ENCODE measurements at regions not wholly inside any gene's neighbourhood (a gene's known extent, or its start where the extent isn't known, plus 50 kb on each side); places are given as distances from the start of the nearest gene placed in this dataset.

DNA sequence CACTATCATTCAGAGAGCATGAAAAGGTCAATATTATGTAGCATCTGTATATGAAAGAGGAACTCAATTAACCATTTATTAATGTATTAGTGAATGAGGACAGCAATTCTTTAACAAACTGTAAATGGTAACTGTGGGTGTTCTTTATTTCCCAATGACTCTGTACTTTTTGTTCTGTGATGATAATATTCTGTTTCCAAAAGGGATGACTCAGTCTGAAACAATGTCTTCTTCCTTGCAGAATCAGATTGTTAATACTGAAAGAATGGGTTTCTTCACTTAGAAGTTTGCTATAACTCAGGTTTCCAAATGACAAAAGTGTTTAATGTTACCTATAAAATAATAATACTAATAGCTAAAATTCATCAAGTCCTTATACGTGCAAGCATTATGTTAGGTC, 1518.7 kb upstream of the WWC1 start:
- no peaks in the 10 kb centered on the region for H3K4me1 ChIP-seq
- no peak overlapping the region for H3K4me3 ChIP-seq
- no peak overlapping the region for H3K27ac ChIP-seq
- intact Hi-C loops (cut with DNase I) = no loop called here
- 13% methylated on average over 1 of the region's 1 CpG for WGBS (ENCODE audit: insufficient coverage, low coverage, low lambda C conversion rate, missing lambda C conversion rate)
- H3K36me3 ChIP-seq = no peaks in the 10 kb centered on the region
- no peak for DNase-seq
- ATAC-seq = no peak
- TF ChIP-seq, protein P1, sequence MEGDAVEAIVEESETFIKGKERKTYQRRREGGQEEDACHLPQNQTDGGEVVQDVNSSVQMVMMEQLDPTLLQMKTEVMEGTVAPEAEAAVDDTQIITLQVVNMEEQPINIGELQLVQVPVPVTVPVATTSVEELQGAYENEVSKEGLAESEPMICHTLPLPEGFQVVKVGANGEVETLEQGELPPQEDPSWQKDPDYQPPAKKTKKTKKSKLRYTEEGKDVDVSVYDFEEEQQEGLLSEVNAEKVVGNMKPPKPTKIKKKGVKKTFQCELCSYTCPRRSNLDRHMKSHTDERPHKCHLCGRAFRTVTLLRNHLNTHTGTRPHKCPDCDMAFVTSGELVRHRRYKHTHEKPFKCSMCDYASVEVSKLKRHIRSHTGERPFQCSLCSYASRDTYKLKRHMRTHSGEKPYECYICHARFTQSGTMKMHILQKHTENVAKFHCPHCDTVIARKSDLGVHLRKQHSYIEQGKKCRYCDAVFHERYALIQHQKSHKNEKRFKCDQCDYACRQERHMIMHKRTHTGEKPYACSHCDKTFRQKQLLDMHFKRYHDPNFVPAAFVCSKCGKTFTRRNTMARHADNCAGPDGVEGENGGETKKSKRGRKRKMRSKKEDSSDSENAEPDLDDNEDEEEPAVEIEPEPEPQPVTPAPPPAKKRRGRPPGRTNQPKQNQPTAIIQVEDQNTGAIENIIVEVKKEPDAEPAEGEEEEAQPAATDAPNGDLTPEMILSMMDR (IDR thresholded peaks at IDR 0.05) = no peak
- TF ChIP-seq POLR2A (IDR thresholded peaks at IDR 0.05) = no peak
- no peaks in the 10 kb centered on the region for H3K9me3 ChIP-seq
- no peaks in the 10 kb centered on the region for H3K27me3 ChIP-seq

GRCh38 chr5:166781737-166782136, 1509.7 kb upstream of the WWC1 start:
- no peaks in the 10 kb centered on the region for H3K9me3 ChIP-seq
- intact Hi-C loops (cut with DNase I) = no loop called here
- WGBS (ENCODE audit: insufficient coverage, low coverage, low lambda C conversion rate, missing lambda C conversion rate) = 7% methylated on average over 4 of the region's 4 CpGs
- no peaks in the 10 kb centered on the region for H3K27me3 ChIP-seq
- TF ChIP-seq, protein P1 (IDR thresholded peaks at IDR 0.05) = no peak
- no peak for TF ChIP-seq POLR2A (IDR thresholded peaks at IDR 0.05)
- no peak overlapping the region for H3K4me3 ChIP-seq
- H3K27ac ChIP-seq = no peak overlapping the region
- no peaks in the 10 kb centered on the region for H3K4me1 ChIP-seq
- no peaks in the 10 kb centered on the region for H3K36me3 ChIP-seq
- DNase-seq = no peak
- no peak for ATAC-seq

GRCh38 chr5:166784545-166785078, 1506.8 kb upstream of the WWC1 start:
- 85% methylated on average over 7 of the region's 29 CpGs for WGBS (ENCODE audit: insufficient coverage, low coverage, low lambda C conversion rate, missing lambda C conversion rate)

DNA sequence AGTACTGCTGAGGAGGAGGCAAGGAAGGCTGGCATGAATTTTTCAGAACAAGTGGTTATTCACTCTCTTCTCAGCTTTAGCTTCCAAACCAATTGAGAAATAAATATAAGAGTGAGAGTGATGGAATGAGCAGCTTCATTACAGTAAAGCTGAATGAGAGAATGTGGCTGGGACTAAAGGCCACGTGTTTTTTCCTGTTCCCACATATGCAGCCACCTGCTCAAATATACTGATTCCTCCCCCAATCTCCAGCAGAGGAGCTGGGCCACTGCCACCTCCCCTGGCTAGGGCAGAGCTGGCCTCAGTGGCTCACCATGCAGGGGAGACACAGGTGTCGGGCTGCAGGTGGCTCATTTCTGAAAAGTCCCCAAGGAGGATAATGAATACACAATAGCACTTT, 1505.3 kb upstream of the WWC1 start:
- TF ChIP-seq, protein P1 (IDR thresholded peaks at IDR 0.05) = no peak
- TF ChIP-seq POLR2A (IDR thresholded peaks at IDR 0.05) = no peak
- no peaks in the 10 kb centered on the region for H3K36me3 ChIP-seq
- DNase-seq (no peak), ATAC-seq (no peak)
- H3K9me3 ChIP-seq = no peaks in the 10 kb centered on the region
- intact Hi-C loops (cut with DNase I) = no loop called here
- H3K4me3 ChIP-seq = no peak overlapping the region
- no peaks in the 10 kb centered on the region for H3K27me3 ChIP-seq
- no peaks in the 10 kb centered on the region for H3K4me1 ChIP-seq
- 72% methylated on average over 2 of the region's 2 CpGs for WGBS (ENCODE audit: insufficient coverage, low coverage, low lambda C conversion rate, missing lambda C conversion rate)
- no peak overlapping the region for H3K27ac ChIP-seq

More at GRCh38 chr5:166784545-166785078, 1506.8 kb upstream of the WWC1 start:
- TF ChIP-seq, protein P1 (IDR thresholded peaks at IDR 0.05) = no peak
- no peak for TF ChIP-seq POLR2A (IDR thresholded peaks at IDR 0.05)
- H3K4me1 ChIP-seq = no peaks in the 10 kb centered on the region
- intact Hi-C loops (cut with DNase I) = no loop called here
- no peaks in the 10 kb centered on the region for H3K36me3 ChIP-seq
- H3K4me3 ChIP-seq = no peak overlapping the region
- H3K27me3 ChIP-seq = no peaks in the 10 kb centered on the region
- no peak overlapping the region for H3K27ac ChIP-seq
- H3K9me3 ChIP-seq = no peaks in the 10 kb centered on the region
- DNase-seq (peak in 1 of 3 donors; percentile 40), ATAC-seq (no peak)

DNA sequence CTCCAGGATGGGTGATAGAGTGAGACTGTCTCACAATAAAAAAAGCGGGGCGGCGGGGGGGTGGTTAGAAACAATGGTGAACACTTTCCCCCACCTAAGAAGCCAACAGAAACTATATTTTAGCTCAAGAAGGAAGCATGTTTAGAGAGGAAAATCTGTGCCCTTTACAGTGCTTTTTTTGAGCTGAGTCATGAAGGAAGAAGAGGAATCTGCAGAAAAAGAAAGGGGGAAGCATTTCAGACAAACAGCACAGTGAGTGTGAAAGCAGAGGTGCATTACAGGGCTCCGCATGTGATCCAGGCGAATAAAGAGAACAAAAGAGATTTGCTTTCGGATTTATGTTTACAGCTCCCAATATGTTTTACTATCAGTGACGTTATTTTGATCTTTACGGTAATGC, 1504.6 kb upstream of the WWC1 start:
- DNase-seq = no peak
- Histone ChIP-seq H3K4me3 (no peak overlapping the region), H3K27me3 (no peaks in the 10 kb centered on the region), H3K9me3 (no peaks in the 10 kb centered on the region), H3K36me3 (no peaks in the 10 kb centered on the region), H3K27ac (no peak overlapping the region), H3K4me1 (no peaks in the 10 kb centered on the region)
- TF ChIP-seq POLR2A (IDR thresholded peaks at IDR 0.05) = no peak
- TF ChIP-seq, protein P1 (IDR thresholded peaks at IDR 0.05) = no peak
- intact Hi-C loops (cut with DNase I) = no loop called here
- WGBS (ENCODE audit: insufficient coverage, low coverage, low lambda C conversion rate, missing lambda C conversion rate) = 82% methylated on average over 8 of the region's 8 CpGs
- ATAC-seq = no peak
